ENCODE measurements at regions not wholly inside any gene's neighbourhood (a gene's known extent, or its start where the extent isn't known, plus 50 kb on each side); places are given as distances from the start of the nearest gene placed in this dataset.

DNA sequence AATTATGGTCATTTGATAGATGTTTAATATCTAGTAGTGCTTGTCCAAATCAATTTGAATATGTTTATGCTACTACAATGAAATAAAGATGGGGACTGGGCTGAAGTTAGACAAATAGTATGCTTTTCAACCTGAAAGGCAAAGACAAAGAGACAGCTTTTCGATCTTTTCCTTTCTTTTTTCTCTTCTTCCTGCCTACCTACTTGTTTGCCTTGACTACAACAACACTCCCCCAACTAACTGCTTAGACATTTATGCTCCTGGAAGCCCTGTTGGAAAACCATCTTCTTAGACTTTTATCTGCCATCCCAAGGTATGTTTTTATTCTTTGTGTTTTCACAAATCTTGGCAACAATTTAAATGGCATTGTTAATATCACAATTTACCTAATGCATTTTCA, 374.4 kb upstream of the DDI1 start:
- no peak for DNase-seq (ENCODE audit: low read depth in 3 of 3)

DNA sequence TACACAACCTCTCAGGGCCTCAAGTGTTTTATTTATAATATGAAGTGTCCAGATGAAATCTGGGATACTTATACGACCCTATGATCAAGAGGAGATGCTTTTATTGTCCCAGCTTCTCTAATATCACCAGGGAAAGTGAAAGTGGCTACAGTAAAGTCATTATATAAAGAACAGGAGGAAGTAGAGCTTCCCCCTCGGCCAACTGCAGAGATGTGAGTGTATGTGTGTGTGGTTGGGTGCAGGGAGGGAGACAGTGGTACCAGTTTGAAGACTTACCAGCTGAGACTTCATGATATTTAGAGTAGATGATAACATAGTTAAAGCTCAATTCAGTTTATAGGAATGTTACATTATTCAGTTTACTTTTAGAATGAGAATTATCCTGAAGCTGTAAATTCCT, 373.6 kb upstream of the DDI1 start:
- DNase-seq (ENCODE audit: low read depth in 3 of 3): no peak

DNA sequence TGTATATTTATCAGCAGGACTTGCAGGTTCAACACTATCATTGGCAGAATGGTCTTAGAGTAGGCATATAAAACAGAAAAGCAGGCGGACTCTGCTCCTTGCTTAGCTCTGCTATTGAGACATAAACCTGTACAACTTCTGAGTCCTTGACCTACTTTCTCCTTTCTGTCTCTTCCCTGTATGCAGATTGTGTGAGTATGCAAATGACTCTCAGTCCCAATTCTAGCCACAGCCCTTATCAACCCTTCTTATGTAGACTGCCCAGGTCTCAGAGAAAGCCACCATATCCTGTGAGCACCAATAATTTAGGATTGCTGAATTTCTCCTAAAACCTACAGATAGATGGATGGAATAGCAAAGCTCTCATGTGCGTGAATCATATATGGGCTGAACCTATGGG, 367.6 kb upstream of the DDI1 start:
- DNase-seq (ENCODE audit: low read depth in 3 of 3): no peak

DNA sequence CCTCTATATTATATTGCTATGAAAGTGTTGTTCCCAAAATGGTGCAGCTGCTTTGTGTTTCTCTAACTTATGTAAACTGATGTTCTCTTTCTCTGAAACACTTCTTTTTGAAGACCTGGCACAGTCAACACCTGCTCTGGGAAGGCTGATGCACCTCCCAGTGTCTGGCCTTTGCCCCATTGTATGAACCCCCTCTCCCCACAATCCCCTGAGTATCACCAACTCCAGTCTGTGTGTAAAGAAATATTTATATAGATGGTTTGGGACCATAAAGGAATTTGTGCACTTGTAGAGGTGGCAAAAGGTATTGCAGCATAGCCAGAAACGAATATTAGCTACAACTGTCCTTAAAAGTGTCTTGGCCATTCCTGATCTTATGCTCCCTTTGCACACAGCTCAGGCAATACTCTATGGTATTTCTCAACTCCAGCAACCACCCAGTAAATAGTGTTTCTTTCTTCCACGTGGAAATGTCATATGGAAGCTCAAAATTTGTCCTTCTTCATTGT, 365.2 kb upstream of the DDI1 start:
- DNase-seq (ENCODE audit: low read depth in 3 of 3): no peak

DNA sequence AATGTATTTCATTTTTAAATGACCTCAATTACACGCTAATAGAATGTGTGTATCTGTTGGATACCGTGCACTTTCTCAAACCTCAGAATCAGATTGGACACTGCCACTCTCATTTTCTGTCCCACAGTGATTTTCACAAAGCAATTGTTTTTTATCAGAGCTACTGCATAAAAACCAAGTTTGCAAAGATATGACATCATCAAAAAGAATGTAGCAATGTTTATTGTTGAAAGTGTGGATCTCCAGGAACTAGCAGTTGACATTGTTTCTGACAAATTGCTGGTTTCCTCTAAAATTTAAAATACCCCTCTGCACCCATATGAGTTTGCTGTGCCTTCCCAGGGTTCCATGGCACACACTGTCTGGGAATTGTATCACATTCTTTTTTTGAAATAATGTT, 362.7 kb upstream of the DDI1 start:
- no peak for DNase-seq (ENCODE audit: low read depth in 3 of 3)

DNA sequence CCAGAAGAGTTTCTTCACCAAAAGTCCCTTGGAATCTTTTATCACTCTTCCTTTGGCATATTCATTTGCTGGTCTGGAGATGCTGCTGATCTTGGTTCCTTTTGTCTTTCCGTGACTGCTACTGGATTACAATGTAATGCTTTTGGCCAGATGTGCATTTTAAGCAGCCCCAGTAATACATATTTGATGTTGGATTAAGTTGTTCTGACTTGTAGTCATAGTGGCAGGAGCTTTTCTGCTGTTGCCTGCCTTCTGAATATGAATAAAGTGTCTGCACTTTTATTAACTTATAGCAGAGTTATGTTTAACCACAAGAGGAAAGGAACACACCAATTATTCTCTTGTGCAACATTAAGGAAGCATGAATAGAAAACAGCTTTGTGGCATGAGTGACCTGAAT, 360.0 kb upstream of the DDI1 start:
- no peak for DNase-seq (ENCODE audit: low read depth in 3 of 3)

DNA sequence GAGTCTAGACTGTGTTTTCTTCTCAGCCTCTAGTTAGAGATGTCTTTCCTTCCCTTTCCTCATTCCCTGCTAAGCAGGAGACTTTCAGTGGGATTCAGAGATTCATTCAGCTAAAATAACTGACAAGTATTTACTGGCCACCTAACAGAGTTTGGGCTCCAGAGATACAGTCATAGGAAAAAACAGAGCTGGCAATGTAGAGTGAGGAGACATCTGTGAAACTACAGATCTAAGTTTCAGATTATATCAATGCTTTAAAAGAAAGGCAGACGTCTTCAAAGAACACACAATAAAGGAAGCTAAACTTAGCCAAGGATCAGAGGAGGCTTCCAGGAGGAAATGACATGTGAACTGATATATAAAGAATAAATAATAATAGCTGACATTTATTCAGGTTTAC, 355.6 kb upstream of the DDI1 start:
- DNase-seq (ENCODE audit: low read depth in 3 of 3): no peak

DNA sequence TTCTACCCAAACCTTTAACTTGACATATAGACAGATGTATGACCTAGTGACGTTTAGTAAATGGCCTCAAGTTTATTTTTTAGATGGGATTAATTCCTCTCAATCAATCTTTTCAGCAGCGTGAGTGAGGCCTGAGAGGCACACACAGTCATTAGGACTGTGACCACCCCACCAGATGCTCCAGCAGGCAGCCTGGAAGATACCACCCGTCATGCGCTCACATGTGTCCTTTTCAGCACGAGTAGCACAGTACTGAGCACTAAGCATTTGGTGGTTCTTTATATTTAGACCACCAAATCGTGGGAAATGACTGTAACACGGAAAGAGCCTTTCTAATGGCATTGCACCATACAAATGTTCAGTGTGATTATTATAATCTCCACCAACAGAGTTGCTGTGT, 354.6 kb upstream of the DDI1 start:
- DNase-seq (ENCODE audit: low read depth in 3 of 3): no peak

DNA sequence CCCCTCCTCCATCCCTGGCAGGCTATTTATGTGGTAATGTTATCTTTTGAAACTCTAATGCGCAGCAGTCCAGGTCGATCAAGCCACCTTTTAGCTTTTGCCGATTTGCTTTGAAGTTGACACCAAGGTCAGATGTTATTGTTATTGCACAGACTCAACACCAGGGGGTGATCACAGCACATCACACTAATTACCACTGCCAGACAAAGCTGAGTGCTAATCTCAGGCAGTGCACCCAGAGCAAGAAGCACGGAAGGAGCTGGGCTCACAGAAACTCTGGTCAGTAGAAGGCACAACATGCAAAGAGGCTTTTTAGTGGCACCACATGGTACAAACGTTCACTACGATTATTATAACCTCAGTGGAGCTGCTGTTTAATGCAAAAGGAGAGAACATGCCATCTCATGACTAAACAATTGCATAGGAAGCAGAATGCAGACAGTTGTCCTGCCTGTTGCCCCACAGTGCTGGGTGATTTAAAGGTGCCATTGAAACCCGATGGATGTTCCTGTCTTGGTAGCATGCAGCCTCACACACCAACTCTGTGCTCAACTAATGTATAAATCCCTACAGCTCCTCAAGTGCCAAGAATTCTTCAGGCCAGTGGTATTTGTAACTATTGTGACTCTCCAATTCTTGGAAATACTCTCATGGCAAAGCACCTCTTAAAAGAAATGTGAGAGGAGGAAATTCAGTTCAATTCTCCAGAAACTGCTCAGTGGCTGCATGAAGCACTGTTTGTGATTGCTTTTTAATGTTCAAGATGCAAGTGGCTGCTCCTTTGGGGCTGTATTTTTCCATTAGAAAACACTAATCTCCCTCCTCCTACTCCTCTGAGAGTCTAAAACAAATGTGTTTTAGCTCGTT, 353.9 kb upstream of the DDI1 start:
- peak; percentile 1 to 16 (median 11) for DNase-seq (ENCODE audit: low read depth in 3 of 3)

DNA sequence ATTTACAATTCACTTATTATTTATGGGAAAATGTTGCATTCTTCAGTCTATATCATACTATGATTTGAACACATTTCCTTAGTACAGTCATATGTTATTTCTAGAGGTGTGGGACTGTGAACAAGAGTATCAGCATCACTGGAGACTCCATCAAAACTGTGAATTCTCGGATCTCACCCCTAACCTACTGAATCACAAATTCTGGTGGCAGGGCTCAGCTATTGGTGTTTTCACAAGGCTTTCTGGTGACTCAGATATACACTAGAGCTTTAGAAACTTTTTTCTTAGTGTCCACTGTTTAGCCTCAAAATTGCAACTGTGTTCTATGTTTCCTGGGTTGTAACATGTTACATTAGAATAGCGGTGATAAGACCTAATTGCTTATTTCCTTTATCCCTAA, 352.9 kb upstream of the DDI1 start:
- no peak for DNase-seq (ENCODE audit: low read depth in 3 of 3)

DNA sequence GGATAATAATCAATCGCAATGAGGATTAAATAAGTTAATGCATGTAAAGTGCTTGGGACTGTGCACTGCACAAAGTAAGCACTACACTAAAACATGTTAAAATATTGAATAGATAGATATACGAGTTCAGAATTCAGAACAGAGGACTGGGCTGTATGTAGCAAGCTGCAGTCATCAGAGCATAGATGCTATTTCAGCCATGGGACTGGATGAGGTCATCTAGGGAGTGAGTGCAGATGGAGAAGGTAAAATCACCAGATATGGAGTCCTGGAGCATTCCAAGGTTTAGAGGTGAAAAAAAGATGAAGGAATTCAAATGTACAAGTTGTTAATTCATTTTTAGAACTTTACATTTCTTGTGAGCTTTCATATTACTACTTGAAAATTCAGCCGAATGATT, 347.5 kb upstream of the DDI1 start:
- DNase-seq (ENCODE audit: low read depth in 3 of 3): no peak

DNA sequence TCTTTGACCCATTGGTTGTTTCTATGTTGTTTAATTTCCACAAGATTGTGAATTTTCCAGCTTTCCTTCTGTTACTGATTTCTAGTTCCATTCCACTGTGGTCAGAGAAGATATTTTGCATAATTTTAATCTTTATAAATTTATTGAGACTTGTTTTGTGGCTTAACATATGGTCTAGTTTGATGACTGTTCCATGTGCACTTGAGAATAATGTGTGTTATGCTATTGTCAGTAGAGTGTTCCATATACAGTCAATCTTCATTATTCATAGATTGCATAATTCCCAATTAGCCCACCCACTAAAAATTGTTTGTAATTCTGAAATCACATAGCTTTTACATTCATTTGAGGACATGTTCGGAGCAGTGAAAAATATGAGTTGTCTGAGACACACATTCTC, 346.1 kb upstream of the DDI1 start:
- DNase-seq (ENCODE audit: low read depth in 3 of 3): no peak

DNA sequence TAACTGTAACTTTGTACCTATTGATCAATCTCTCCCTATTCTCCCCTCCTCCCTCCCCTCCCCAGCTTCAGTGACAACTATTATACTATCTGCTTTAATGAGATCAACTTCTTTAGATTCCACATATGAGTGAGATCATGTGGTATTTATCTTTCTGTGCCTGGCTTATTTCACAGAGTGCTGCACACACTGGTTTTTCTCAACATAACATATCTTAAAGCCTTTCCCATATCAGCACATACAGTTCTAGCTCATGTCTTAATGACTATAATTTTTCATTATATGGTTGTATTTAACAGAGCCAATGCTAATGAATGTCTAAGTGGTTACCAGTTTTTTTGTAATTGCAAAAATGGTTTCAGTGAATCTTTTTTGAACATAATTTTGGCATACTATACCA, 340.3 kb upstream of the DDI1 start:
- no peak for DNase-seq (ENCODE audit: low read depth in 3 of 3)

DNA sequence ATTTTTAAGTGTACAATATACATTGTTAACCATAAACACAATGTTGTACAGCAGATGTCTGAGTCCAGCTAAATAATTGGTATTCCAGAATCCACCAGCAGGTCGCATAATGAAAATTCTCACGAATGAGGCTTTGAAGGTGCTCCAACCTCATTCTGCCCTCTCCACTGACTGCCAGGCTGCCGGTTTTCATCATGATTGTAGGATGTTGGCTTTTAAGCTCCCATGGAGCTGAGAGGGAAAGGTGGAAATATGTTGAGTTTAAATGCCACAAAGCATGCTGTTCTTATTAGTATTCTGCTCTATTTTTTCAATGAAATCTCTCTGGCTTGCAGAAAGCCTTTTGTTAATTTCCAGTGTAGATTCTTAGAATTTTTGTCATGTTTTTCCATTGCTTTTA, 337.2 kb upstream of the DDI1 start:
- DNase-seq (ENCODE audit: low read depth in 3 of 3): no peak

DNA sequence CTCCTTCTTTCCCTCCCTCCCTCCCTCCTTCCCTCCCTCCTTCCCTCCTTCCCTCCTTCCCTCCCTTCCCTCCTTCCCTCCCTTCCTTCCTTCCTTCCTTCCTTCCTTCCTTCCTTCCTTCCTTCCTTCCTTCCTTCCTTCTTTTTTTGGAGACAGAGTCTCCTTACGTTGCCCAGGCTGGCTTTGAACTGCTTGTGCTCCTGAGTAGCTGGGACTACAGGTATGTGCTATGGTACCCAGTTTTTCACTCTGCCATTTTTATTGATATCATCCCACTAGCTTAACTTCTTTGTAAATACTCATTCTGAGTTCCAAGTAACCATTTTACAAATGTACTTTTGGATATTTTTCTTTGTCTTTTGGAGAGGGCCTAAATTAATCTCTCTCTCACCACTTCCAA, 336.8 kb upstream of the DDI1 start:
- no peak for DNase-seq (ENCODE audit: low read depth in 3 of 3)

DNA sequence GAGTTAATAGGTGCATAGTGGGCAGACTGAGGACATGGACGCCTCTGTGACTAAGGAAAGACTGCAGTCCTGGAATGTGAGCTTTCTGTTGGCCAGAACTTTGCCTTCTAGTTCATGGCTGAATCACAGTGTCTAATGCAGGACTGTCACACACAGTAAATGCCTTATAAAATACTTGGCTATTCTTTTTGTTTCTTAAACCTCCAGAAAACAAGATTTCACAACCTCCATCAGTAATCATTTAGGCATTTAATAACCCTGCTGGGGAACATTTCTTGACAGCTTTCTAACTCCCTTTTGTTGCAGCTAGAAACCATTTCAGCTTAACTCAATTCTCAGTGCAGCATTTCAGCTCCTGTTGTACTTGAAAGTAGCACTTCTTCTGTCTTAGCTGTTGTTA, 335.8 kb upstream of the DDI1 start:
- DNase-seq (ENCODE audit: low read depth in 3 of 3): no peak

DNA sequence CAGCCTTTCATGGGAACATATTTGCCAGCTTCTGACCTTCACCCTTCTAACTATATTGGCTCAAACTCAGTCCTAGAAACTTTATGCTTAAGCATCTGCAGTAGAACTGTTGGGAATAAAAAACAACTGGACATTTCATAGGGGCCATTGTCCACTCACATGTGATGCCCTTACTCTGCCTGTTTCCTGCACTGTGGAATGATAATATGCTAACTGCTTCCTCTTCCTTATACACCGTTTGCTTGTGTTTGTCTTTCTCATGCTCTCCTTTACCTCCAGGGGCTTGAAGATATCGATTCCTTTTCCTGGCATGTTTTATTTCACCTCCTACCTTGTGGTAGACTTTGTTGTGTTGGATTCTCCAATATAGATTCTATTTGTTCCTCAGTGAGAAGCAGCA, 333.0 kb upstream of the DDI1 start:
- DNase-seq (ENCODE audit: low read depth in 3 of 3): no peak

DNA sequence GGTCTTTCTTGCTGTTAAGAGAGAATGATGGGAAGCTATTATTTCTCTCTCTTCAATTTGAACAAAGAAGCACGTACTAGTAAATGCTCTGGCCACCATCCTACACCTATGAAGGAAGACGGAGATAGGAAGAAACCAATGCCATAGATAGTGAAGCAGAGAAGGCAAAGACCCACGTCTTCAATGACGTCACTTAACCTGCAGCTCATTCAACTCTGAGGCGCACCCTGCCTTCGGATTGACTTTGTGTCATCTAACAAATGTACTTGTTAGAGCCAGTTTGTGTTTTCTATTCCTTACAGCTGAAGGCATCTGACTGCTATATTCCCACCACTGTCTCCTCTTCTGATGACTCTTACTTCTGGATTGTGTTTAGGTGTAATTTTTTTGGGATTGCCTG, 332.5 kb upstream of the DDI1 start:
- DNase-seq (ENCODE audit: low read depth in 3 of 3): no peak

DNA sequence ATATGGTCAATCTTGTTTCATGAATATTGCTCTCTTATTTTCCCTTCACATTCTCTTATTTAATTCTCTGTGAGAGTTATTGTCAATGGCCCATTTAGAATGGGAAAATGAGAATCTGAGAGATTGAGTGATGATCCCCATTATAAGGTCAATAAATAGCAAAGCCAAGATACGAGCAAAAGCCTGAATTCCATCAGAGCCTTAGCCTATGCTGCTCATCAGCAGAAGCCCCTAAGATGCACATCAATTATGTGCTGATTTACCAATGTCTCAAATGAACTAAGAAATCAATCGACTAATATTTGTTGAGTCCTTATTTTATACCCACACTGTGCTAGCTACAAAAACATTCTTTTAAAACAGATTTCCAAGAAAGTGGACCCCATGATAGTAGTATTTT, 330.8 kb upstream of the DDI1 start:
- no peak for DNase-seq (ENCODE audit: low read depth in 3 of 3)

DNA sequence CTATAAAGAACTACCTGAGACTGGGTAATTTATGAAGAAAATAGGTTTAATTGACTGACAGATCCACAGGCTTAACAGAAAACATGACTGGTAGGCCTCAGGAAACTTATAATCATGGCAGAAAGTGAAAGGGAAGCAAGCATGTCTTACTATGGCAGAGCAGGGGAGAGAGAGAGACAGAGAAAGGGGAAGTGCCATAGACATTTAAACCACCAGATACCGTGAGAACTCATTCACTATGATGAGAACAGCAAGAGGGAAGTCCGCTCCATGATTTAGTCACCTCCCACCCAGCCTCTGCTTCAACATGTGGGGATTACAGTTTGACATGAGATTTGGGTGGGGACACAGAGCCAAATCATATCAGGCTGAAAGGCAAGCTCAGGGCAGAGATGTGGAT, 327.1 kb upstream of the DDI1 start:
- no peak for DNase-seq (ENCODE audit: low read depth in 3 of 3)

DNA sequence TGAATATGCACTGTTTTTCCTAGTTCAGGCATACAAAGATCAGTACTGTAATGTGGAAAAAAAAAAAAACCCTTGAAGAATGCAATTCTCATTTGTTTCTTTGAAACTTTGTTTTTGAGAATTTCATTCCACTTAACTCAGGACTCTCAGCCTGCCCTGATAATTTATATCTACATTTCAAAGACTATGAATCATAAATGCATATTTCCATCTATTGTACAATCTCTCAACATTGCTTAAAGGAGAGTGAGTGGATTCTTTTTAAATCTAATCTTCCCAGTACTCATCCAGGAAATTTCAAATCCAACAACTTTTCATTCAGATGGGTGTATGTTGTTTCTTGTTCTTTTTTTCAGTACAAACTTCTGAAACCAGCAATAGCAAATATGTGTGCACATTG, 322.2 kb upstream of the DDI1 start:
- no peak for DNase-seq (ENCODE audit: low read depth in 3 of 3)

DNA sequence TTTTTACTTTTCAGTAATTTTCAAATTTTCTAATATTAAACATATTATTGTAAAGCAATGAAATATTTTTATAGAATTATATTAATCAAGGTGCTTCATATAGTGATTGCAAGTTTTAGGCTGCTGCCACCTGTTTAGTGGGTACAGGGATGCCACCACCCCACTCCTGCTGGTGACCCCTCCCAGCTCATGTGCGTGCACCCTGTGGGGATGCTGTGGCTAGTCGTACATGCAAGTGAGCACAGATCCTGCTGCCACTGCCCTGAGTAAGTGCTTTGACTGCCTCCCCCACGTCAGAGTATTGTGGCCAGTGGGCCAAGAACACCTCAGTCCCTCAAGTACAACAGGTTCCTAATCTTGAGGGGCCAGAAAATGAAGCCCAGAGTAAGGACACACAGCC, 320.1 kb upstream of the DDI1 start:
- DNase-seq (ENCODE audit: low read depth in 3 of 3): no peak

DNA sequence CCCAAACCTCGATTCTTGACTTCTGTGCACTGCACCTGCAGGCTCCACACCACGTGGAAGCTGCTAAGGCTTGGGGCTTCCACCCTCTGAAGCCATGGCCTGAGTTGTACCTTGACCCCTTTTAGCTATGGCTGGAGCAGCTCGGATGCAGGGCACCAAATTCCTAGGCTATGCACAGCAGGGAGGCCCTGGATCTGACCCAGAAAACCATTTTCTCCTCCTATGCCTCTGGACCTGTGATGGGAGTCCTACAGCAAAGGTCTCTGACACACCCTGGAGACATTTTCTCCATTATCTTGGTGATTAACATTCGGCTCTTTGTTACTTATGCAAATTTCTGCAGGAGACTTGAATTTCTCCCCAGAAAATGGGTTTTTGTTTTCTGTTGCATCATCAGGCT, 309.2 kb upstream of the DDI1 start:
- no peak for DNase-seq (ENCODE audit: low read depth in 3 of 3)

DNA sequence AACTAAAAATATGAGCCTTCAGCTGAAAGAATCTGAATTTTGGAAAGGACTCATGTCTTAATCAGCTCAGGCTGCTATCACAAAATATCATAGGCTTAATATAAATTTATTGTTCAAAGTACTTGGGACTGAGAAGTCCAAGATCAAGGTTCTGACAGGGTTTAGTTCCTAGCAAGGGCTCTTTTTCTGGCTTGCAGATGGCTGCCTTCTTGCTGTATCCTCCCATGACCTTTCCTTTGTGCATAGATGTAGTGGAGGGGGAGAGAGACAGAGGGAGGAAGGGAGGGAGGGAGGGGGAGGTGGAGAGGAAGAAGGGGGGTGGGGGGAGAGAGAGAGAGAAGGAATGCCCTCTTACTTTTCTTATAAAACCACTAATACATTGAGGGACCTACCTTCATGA, 306.8 kb upstream of the DDI1 start:
- no peak for DNase-seq (ENCODE audit: low read depth in 3 of 3)

Data from stimulated activated CD4-positive, alpha-beta T cell treated with anti-CD3 and anti-CD28 coated beads, TNF-alpha, amount 100 ng/mL, for 48 hours (primary cell).